ENCODE measurements at regions not wholly inside any gene's neighbourhood (a gene's known extent, or its start where the extent isn't known, plus 50 kb on each side); places are given as distances from the start of the nearest gene placed in this dataset.
"Not testable (repeated sequence)": the region's sequence is repeated elsewhere in the genome, so short reads cannot be mapped to it uniquely, and the experiment has no call there.

- Mint-ChIP-seq H3K4me1 (ENCODE audit: low read depth) (no peaks in the 10 kb centered on the region), H3K4me3 (ENCODE audit: unreplicated experiment) (no peak overlapping the region), H3K9me3 (ENCODE audit: low read depth) (no peaks in the 10 kb centered on the region), H3K27me3 (ENCODE audit: low read depth) (peaks cover 3% of the 10 kb centered on the region), H3K36me3 (ENCODE audit: low read depth) (no peaks in the 10 kb centered on the region), H3K27ac (ENCODE audit: unreplicated experiment) (no peak overlapping the region)
- TF ChIP-seq CTCF (IDR thresholded peaks at IDR 0.05): no peak
- no peak for DNase-seq (ENCODE audit: low spot score)
Measured at GRCh38 chr4:129988957-129989356, 893.0 kb downstream of the C4orf33 start.

- no peak overlapping the region for H3K4me3 Mint-ChIP-seq (ENCODE audit: unreplicated experiment)
- H3K4me1 Mint-ChIP-seq (ENCODE audit: low read depth): no peaks in the 10 kb centered on the region
- no peaks in the 10 kb centered on the region for H3K36me3 Mint-ChIP-seq (ENCODE audit: low read depth)
- H3K27ac Mint-ChIP-seq (ENCODE audit: unreplicated experiment): no peak overlapping the region
- TF ChIP-seq CTCF (IDR thresholded peaks at IDR 0.05): no peak
- H3K9me3 Mint-ChIP-seq (ENCODE audit: low read depth): peaks cover 3% of the 10 kb centered on the region
- peaks cover 2% of the 10 kb centered on the region for H3K27me3 Mint-ChIP-seq (ENCODE audit: low read depth)
- DNase-seq (ENCODE audit: low spot score): no peak
Measured at GRCh38 chr4:129994715-129995114, 898.8 kb downstream of the C4orf33 start.

GRCh38 chr4:129998436-129999150 lies 902.6 kb downstream of the C4orf33 start:
- peaks cover 2% of the 10 kb centered on the region for H3K27me3 Mint-ChIP-seq (ENCODE audit: low read depth)
- H3K4me1 Mint-ChIP-seq (ENCODE audit: low read depth): no peaks in the 10 kb centered on the region
- no peak for TF ChIP-seq CTCF (IDR thresholded peaks at IDR 0.05)
- peaks cover 10% of the 10 kb centered on the region for H3K9me3 Mint-ChIP-seq (ENCODE audit: low read depth)
- DNase-seq (ENCODE audit: low spot score): no peak
- no peaks in the 10 kb centered on the region for H3K36me3 Mint-ChIP-seq (ENCODE audit: low read depth)
- no peak overlapping the region for H3K27ac Mint-ChIP-seq (ENCODE audit: unreplicated experiment)
- H3K4me3 Mint-ChIP-seq (ENCODE audit: unreplicated experiment): no peak overlapping the region

GRCh38 chr4:129999156-129999555 lies 903.2 kb downstream of the C4orf33 start:
- Mint-ChIP-seq H3K9me3 (ENCODE audit: low read depth) (peaks cover 10% of the 10 kb centered on the region), H3K4me3 (ENCODE audit: unreplicated experiment) (no peak overlapping the region), H3K4me1 (ENCODE audit: low read depth) (no peaks in the 10 kb centered on the region), H3K36me3 (ENCODE audit: low read depth) (no peaks in the 10 kb centered on the region), H3K27me3 (ENCODE audit: low read depth) (peaks cover 2% of the 10 kb centered on the region), H3K27ac (ENCODE audit: unreplicated experiment) (no peak overlapping the region)
- no peak for DNase-seq (ENCODE audit: low spot score)
- TF ChIP-seq CTCF (IDR thresholded peaks at IDR 0.05): no peak

GRCh38 chr4:130008461-130008860 lies 912.5 kb downstream of the C4orf33 start:
- Mint-ChIP-seq H3K27me3 (ENCODE audit: low read depth) (no peaks in the 10 kb centered on the region), H3K36me3 (ENCODE audit: low read depth) (no peaks in the 10 kb centered on the region), H3K4me3 (ENCODE audit: unreplicated experiment) (no peak overlapping the region), H3K9me3 (ENCODE audit: low read depth) (no peaks in the 10 kb centered on the region), H3K27ac (ENCODE audit: unreplicated experiment) (no peak overlapping the region), H3K4me1 (ENCODE audit: low read depth) (no peaks in the 10 kb centered on the region)
- DNase-seq (ENCODE audit: low spot score): no peak
- TF ChIP-seq CTCF (IDR thresholded peaks at IDR 0.05): no peak

GRCh38 chr4:130012806-130013205 lies 916.9 kb downstream of the C4orf33 start:
- not testable (repeated sequence) for H3K36me3 Mint-ChIP-seq (ENCODE audit: low read depth); H3K9me3 Mint-ChIP-seq (ENCODE audit: low read depth); H3K27ac Mint-ChIP-seq (ENCODE audit: unreplicated experiment); H3K4me3 Mint-ChIP-seq (ENCODE audit: unreplicated experiment); H3K27me3 Mint-ChIP-seq (ENCODE audit: low read depth); H3K4me1 Mint-ChIP-seq (ENCODE audit: low read depth)
- DNase-seq (ENCODE audit: low spot score): peak; percentile 56

Data from chondrocyte (in vitro differentiated cells).